ENCODE measurements at regions not wholly inside any gene's neighbourhood (a gene's known extent, or its start where the extent isn't known, plus 50 kb on each side); places are given as distances from the start of the nearest gene placed in this dataset.

- TF ChIP-seq POLR2A (IDR thresholded peaks at IDR 0.05; ENCODE audit: extremely low read depth, insufficient read length) (no peak), CTCF (IDR thresholded peaks at IDR 0.05; ENCODE audit: low read depth, low read length) (no peak), MYC (IDR thresholded peaks at IDR 0.05; ENCODE audit: low read depth, low read length) (no peak)
Observed at GRCh38 chr13:72199640-72200039, 332.6 kb upstream of the DACH1 start.
